ENCODE measurements at regions not wholly inside any gene's neighbourhood (a gene's known extent, or its start where the extent isn't known, plus 50 kb on each side); places are given as distances from the start of the nearest gene placed in this dataset.
A peak's percentile ranks its signal among the peaks of the same experiment; 100 is the strongest.

GRCh38 chr7:41633690-41634089, 69.2 kb downstream of the INHBA start:
- no peak for DNase-seq

- no peak for DNase-seq
These were observed 72.1 kb downstream of the INHBA start for GRCh38 chr7:41630741-41631140.

GRCh38 chr7:41629711-41630111, 73.2 kb downstream of the INHBA start:
- no peak for DNase-seq

- DNase-seq: no peak
These were observed 74.0 kb downstream of the INHBA start for GRCh38 chr7:41628901-41629300.

GRCh38 chr7:41627645-41628298, 75.1 kb downstream of the INHBA start:
- no peak for DNase-seq

GRCh38 chr7:41624818-41625217, 78.1 kb downstream of the INHBA start:
- no peak for DNase-seq

- no peak for DNase-seq
These were observed 80.7 kb downstream of the INHBA start for GRCh38 chr7:41621953-41622831.

GRCh38 chr7:41617987-41618386, 84.9 kb downstream of the INHBA start:
- DNase-seq: no peak

GRCh38 chr7:41612798-41613197, 90.1 kb downstream of the INHBA start:
- no peak for DNase-seq

- no peak for DNase-seq
These were observed 90.5 kb downstream of the INHBA start for GRCh38 chr7:41612386-41612785.

GRCh38 chr7:41608447-41608846, 94.4 kb downstream of the INHBA start:
- no peak for DNase-seq

GRCh38 chr7:41603985-41604384, 98.9 kb downstream of the INHBA start:
- no peak for DNase-seq

- peak; percentile 7 for DNase-seq
These were observed 103.1 kb downstream of the INHBA start for GRCh38 chr7:41599760-41600159.

GRCh38 chr7:41592794-41593193, 110.1 kb downstream of the INHBA start:
- DNase-seq: no peak

- DNase-seq: no peak
These were observed 110.7 kb downstream of the INHBA start for GRCh38 chr7:41592236-41592635.

GRCh38 chr7:41590986-41591385, 111.9 kb downstream of the INHBA start:
- no peak for DNase-seq

- no peak for DNase-seq
These were observed 114.5 kb downstream of the INHBA start for GRCh38 chr7:41588341-41588740.

GRCh38 chr7:41586931-41587640, 115.8 kb downstream of the INHBA start:
- DNase-seq: no peak

- DNase-seq: no peak
These were observed 118.1 kb downstream of the INHBA start for GRCh38 chr7:41584746-41585145.

GRCh38 chr7:41582116-41582515, 120.8 kb downstream of the INHBA start:
- DNase-seq: no peak

- no peak for DNase-seq
These were observed 121.8 kb downstream of the INHBA start for GRCh38 chr7:41581041-41581440.

GRCh38 chr7:41579961-41580935, 122.6 kb downstream of the INHBA start:
- no peak for DNase-seq

- DNase-seq: no peak
These were observed 124.2 kb downstream of the INHBA start for GRCh38 chr7:41578700-41579099.
